ENCODE measurements at regions not wholly inside any gene's neighbourhood (a gene's known extent, or its start where the extent isn't known, plus 50 kb on each side); places are given as distances from the start of the nearest gene placed in this dataset.

GRCh38 chr2:160876029-160876428 is 284.2 kb upstream of the TANK start:
- TF ChIP-seq ZNF8 (CRISPR knock-in tag; IDR thresholded peaks at IDR 0.05) (no peak), ZFP3 (CRISPR knock-in tag; IDR thresholded peaks at IDR 0.05) (no peak), TOX (CRISPR knock-in tag; IDR thresholded peaks at IDR 0.05; ENCODE audit: borderline replicate concordance) (no peak)
- TF ChIP-seq, protein P1, sequence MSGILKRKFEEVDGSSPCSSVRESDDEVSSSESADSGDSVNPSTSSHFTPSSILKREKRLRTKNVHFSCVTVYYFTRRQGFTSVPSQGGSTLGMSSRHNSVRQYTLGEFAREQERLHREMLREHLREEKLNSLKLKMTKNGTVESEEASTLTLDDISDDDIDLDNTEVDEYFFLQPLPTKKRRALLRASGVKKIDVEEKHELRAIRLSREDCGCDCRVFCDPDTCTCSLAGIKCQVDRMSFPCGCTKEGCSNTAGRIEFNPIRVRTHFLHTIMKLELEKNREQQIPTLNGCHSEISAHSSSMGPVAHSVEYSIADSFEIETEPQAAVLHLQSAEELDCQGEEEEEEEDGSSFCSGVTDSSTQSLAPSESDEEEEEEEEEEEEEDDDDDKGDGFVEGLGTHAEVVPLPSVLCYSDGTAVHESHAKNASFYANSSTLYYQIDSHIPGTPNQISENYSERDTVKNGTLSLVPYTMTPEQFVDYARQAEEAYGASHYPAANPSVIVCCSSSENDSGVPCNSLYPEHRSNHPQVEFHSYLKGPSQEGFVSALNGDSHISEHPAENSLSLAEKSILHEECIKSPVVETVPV (CRISPR knock-in tag; IDR thresholded peaks at IDR 0.05), result no peak

Measured in SK-N-SH treated with all-trans-retinoic acid at 6 μM for 48 hours (cell line).